HG02763 (cell line): ENCODE measurements at regions not wholly inside any gene's neighbourhood (a gene's known extent, or its start where the extent isn't known, plus 50 kb on each side); places are given as distances from the start of the nearest gene placed in this dataset.
"Not testable (repeated sequence)": the region's sequence is repeated elsewhere in the genome, so short reads cannot be mapped to it uniquely, and the experiment has no call there.

Experiments used
- ATAC-seq: cut with Tn5 transposase; IDR thresholded peaks from one replicate; pipeline ENCODE4 v1.9.1; 2021; ENCODE audit warnings: mild to moderate bottlenecking, moderate library complexity; ENCODE audit not compliant: unreplicated experiment

DNA sequence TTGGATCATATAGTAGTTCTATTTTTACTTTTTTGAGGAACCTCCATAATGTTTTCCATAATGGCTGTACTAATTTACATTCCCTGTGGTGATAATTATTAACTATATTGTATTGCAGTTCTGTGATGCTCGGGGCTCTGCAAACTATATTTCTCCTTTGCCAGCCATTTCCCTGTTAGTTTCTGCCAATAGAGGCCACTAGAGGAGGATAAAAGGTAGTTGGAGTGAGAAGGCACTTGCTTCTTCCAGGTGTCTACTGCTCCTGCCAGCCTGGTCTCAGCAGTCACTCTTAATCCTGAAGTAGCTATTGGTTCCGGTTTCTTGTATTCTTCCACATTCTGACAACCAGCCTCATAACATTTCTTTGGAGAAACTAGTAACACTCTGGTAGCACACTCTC is 233.9 kb upstream of the GBE1 start:
- ATAC-seq: no peak

DNA sequence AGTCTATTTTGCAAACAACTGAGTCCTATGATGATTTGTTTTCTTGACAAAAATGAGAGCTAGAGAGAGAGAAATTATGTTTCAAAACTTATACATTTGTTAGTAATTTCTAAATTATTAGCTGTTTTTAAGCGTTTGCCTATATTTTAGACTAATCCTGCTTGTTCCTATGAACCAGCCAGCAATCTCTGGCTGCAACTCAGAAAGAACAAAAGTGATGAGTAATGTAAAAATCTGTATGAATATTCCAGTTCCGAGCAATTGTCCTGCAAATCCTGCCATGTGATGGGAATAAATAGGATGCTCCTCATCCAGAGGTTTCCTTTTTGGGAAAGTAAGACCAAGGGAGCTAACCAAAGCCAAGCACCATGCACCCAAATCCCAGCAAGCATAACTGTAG is 228.3 kb upstream of the GBE1 start:
- ATAC-seq: no peak

- ATAC-seq: no peak
These were observed 227.8 kb upstream of the GBE1 start for GRCh38 chr3:81989274-81989673.

- not testable (repeated sequence) for ATAC-seq
These were observed 226.0 kb upstream of the GBE1 start for GRCh38 chr3:81987412-81987811.

DNA sequence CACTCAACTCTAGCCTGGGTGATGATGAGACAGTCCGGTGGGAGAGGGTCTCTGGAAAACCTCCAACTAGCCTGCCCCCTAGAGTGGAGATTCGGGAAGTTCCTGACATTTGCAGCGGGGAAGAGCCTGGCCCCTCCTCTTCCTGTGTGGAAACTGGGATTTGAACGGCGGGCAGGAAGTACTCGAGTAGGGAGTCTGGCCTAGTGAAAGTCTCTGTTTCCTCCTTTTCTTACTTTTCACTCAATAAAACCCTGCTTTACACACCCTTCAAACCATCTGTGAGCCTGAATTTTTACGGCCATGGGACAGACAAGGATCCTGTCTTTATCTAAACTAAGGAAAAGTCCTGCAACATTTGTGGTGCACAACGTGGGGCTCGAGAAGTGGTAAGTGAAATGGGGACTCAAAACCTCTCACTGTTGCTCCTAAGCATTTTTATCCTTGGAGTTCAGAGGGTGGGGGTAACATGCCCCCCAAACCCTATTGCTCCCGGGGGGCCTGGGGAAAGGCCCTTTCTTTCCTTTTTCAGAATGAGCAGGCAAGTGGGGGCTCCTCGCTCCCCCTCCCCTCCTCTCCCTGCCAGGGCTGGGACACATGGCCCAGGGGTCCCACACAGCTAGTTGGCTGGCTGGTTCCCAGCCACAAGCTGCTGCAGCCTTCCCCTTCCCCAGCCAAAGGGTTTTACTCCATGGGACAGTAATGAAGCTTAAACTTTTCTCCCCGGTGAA is 224.7 kb upstream of the GBE1 start:
- no peak for ATAC-seq

GRCh38 chr3:81983382-81983781 is 221.9 kb upstream of the GBE1 start:
- no peak for ATAC-seq

GRCh38 chr3:81980596-81981494 is 219.4 kb upstream of the GBE1 start:
- no peak for ATAC-seq

DNA sequence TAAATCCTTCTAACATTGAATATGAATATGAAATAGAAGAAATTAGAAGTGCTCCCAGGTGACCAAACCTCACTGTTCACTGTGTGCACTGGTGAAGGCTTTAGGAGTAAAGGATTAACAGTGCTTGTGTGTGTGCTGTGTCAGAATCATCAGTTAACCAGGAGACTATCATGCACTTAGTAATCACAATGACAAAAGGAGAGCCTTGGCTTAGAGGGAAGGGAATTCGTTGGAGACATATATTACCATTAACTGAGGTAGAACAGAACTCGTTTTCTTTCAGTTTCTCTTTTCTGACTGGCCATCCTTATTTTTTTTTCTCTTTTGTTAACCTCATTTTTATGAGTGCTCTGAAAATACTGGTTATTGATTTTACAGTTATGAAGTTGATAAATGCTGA is 213.3 kb upstream of the GBE1 start:
- ATAC-seq: no peak

DNA sequence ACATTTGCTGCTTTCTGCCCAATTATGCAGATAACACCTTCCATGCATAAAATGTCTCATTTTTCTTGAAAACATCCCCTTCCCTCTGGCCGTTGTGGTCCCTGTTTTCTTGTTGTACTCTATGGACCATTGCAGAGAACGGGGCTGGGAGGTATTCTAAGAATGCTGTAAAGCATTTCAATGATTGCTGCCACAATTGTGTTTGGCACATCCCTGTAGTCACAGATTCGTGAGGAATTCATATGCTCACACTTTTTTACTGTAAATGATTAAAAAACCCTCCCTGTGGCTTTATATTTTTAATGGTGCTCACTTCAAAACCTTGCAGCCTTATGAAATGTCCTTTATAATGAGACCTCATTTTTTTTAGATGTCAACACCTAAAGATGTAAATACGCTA is 207.2 kb upstream of the GBE1 start:
- no peak for ATAC-seq

GRCh38 chr3:81967393-81967792 is 205.9 kb upstream of the GBE1 start:
- ATAC-seq: no peak

GRCh38 chr3:81965696-81966095 is 204.3 kb upstream of the GBE1 start:
- no peak for ATAC-seq

- no peak for ATAC-seq
These were observed 201.0 kb upstream of the GBE1 start for GRCh38 chr3:81962396-81962795.

- ATAC-seq: no peak
These were observed 197.7 kb upstream of the GBE1 start for GRCh38 chr3:81958972-81959640.

- ATAC-seq: no peak
These were observed 194.4 kb upstream of the GBE1 start for GRCh38 chr3:81955878-81956277.

DNA sequence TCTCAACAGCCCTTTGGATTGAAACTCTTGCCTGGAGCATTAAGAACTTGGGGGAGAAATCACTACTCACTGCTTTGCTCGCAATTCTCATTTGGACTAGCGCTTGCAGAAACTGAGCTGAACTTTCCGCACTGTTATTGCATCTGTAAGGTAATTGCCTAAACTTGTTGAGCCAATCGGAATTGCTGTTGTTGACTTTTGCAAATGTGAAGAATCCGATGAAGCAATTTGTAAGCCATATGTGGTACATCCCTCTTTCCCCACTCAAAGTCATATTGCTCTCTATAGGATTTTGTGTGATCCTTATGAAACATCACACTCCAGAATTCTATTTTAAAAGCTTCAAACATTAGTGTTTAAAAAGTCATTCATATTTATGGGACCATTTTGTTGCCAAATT is 191.7 kb upstream of the GBE1 start:
- ATAC-seq: no peak

DNA sequence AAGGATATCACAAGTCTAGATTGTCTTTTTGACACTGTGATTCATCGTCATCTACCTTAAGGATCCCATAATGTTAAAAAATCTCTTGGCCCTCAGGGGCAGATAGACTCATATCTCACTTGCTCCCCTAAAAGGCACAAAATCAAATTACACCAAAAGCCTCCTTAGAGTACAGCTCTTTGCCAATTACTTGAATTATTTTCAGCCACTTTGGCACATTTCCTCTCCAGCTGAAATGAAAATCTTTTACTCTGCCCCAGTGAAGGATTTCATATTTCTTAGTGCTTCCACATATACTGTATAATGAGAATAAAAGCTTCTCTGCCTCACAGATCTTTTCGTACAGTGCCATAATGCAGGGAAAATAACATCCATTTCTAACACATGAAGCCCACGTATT is 190.7 kb upstream of the GBE1 start:
- ATAC-seq: no peak

GRCh38 chr3:81951636-81952035 is 190.2 kb upstream of the GBE1 start:
- ATAC-seq: no peak

DNA sequence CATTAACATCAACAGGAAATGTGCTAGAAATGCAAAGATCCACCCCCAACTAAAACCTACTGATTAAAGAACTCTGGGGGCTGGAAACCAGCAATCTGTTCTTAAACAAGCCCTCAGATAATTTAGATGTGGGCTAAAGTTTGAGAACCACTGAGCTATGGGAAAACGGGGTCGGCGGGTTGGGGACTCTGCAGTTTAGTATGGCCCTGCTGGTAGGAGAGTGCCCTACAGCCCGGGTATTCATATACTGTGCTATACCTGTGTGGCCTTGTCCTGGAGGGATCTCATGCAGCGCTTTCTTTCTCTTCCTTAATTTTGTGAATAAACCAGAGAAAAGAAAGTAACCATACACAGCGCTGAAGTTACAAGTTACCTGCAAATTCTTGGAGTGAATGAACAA is 189.7 kb upstream of the GBE1 start:
- no peak for ATAC-seq

DNA sequence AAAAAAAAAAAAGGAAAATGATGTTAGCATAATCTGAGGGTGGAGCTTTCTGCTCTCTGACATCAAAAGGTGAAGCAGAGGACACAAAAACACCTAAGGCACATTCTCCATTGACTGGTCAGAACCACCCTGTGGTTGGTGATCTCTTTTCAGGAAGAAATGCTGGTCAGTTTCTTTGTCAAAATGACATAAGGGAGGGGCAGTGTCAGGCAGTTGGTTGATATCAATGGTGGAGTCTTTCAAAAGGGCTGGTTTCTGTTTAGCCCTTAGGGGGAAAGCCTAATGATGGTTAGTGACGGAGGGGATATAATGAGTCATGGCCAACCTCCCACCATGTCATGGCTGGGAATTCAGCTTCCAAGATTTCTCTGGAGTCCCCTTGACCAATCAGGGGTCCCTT is 185.9 kb upstream of the GBE1 start:
- ATAC-seq: no peak

DNA sequence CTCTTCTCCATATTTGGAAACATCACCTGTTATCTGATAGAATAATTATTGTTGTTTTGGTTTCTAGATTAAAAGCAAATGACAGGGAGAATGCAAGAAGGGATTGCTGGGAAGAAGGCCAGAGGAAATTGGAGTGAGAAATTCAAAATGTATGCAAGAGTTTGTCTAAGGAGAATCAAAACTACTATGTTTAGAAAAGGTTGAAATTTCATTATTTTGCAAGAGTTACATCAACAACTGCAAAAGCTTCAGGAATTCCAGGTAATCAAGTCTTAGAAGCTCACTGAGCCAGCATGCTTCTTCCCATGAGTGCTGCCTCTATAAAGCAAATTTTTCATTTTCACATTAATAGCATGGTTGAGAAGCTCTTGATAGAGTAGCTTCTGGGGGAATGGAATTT is 177.2 kb upstream of the GBE1 start:
- no peak for ATAC-seq

- no peak for ATAC-seq
These were observed 175.4 kb upstream of the GBE1 start for GRCh38 chr3:81936817-81937216.

DNA sequence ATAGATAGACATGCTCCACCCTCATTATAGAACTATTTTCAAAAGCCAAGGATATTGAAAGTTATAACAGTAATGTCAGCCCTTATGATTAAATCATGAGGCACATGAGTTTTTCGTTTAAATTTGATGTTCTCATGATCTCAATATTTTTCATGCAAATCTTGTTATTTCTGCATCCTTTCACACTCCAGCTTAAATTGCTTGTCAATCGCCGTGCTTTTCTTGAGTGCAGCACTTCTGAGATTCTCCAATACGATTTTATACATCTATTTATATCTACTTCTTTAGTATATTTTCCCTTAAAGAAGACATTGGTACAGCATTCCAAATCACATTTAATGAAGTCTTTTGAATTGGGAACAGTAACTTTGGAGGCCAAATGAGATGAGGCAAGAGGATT is 171.2 kb upstream of the GBE1 start:
- ATAC-seq: no peak
